HEK293T (cell line): ENCODE measurements at regions not wholly inside any gene's neighbourhood (a gene's known extent, or its start where the extent isn't known, plus 50 kb on each side); places are given as distances from the start of the nearest gene placed in this dataset.

Experiments
- CTCF ChIA-PET: fragments of 350-600 bp; formaldehyde crosslinking; extraction: SDS; loops from one replicate; lab custom pipeline; 2021; ENCODE audit warnings: antibody characterized with exemption, inconsistent platforms; lab: Yijun Ruan, JAX
- POLR2A ChIA-PET: fragments of 350-600 bp; formaldehyde crosslinking; extraction: SDS; loops from one replicate; lab custom pipeline; 2020; ENCODE audit warnings: antibody characterized with exemption, inconsistent platforms; lab: Yijun Ruan, JAX
- DNase-seq: peaks from one replicate; pipeline ENCODE4 v3.0.0; 2012; ENCODE audit warnings: mixed read lengths; ENCODE audit errors: extremely low spot score
- ARNT ChIP-seq: fragments of 450-650 bp; IDR thresholded peaks from 2 replicates; pipeline ENCODE4 v1.6.1; 2017; ENCODE audit warnings: mild to moderate bottlenecking
- BHLHE40 ChIP-seq: fragments of 450-650 bp; IDR thresholded peaks from 2 replicates; pipeline ENCODE4 v1.6.1; 2016; ENCODE audit warnings: mild to moderate bottlenecking, moderate library complexity, borderline replicate concordance
- CTBP1 ChIP-seq: fragments of 450-650 bp; IDR thresholded peaks from 2 replicates; pipeline ENCODE4 v1.6.1; 2016; ENCODE audit warnings: borderline replicate concordance
- ELF4 ChIP-seq: fragments of 450-650 bp; IDR thresholded peaks from 2 replicates; pipeline ENCODE4 v1.6.1; 2017; ENCODE audit warnings: antibody characterized with exemption
- FOXA1 ChIP-seq: fragments of 450-650 bp; IDR thresholded peaks from 2 replicates; pipeline ENCODE4 v1.6.1; 2016; ENCODE audit warnings: mild to moderate bottlenecking
- FOXK2 ChIP-seq: fragments of 450-650 bp; IDR thresholded peaks from 2 replicates; pipeline ENCODE4 v1.6.1; 2016; ENCODE audit warnings: mild to moderate bottlenecking
- FOXM1 ChIP-seq: fragments of 450-650 bp; IDR thresholded peaks from 2 replicates; pipeline ENCODE4 v1.6.1; 2017; ENCODE audit warnings: mild to moderate bottlenecking, borderline replicate concordance
- HDGF ChIP-seq: fragments of 450-650 bp; IDR thresholded peaks from 2 replicates; pipeline ENCODE4 v1.6.1; 2017; ENCODE audit warnings: antibody characterized with exemption, borderline replicate concordance
- L3MBTL2 ChIP-seq: fragments of 450-650 bp; conservative IDR thresholded peaks from 2 replicates; pipeline ENCODE4 v1.6.1; 2016; ENCODE audit warnings: mild to moderate bottlenecking
- LEF1 ChIP-seq: fragments of 450-650 bp; IDR thresholded peaks from 2 replicates; pipeline ENCODE4 v1.6.1; 2017; ENCODE audit warnings: mild to moderate bottlenecking, borderline replicate concordance
- NFRKB ChIP-seq: fragments of 450-650 bp; IDR thresholded peaks from 2 replicates; pipeline ENCODE4 v1.6.1; 2016; ENCODE audit warnings: mild to moderate bottlenecking, moderate library complexity
- SP1 ChIP-seq: fragments of 450-650 bp; IDR thresholded peaks from 2 replicates; pipeline ENCODE4 v1.6.1; 2017
- SUZ12 ChIP-seq: fragments of 450-650 bp; IDR thresholded peaks from 2 replicates; pipeline ENCODE4 v1.6.1; 2016; ENCODE audit warnings: mild to moderate bottlenecking
- TARDBP ChIP-seq: fragments of 450-650 bp; IDR thresholded peaks from 2 replicates; pipeline ENCODE4 v1.6.1; 2016
- ZNF384 ChIP-seq: fragments of 450-650 bp; IDR thresholded peaks from 2 replicates; pipeline ENCODE4 v1.6.1; 2016
- TF ChIP-seq, protein P1 (sequence below): fragments of 450-650 bp; IDR thresholded peaks from 2 replicates; pipeline ENCODE4 v1.6.1; 2016

DNA sequence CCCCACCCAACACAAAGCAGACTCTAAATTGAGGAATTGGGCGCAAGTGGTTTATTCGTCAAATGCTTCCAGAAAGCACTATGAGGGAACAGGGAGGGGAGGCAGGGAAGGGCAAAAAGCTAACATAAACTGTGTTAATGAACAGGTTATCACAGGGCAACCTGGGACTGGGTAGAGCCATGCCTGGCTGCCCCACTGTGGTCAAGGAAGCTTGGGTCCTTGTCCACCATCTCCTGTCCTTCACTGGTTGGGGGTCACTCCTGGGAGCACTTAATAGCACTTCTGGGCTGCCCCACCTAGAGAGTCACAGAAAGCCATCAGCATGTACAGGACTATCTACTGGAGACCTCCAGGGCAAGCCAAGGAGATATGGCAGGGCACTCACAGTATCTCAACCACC is 102.3 kb downstream of the LINC00237 start:
- no peak for DNase-seq
- ChIA-PET CTCF (no interaction called here), POLR2A (no interaction called here)
- TF ChIP-seq FOXK2 (no peak), SP1 (no peak), SUZ12 (no peak), FOXA1 (no peak), ZNF384 (no peak), ARNT (no peak), FOXM1 (no peak), L3MBTL2 (no peak), BHLHE40 (no peak), TARDBP (no peak), ELF4 (no peak), HDGF (no peak), LEF1 (no peak), CTBP1 (no peak), NFRKB (no peak)
- TF ChIP-seq, protein P1, sequence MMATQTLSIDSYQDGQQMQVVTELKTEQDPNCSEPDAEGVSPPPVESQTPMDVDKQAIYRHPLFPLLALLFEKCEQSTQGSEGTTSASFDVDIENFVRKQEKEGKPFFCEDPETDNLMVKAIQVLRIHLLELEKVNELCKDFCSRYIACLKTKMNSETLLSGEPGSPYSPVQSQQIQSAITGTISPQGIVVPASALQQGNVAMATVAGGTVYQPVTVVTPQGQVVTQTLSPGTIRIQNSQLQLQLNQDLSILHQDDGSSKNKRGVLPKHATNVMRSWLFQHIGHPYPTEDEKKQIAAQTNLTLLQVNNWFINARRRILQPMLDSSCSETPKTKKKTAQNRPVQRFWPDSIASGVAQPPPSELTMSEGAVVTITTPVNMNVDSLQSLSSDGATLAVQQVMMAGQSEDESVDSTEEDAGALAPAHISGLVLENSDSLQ = no peak

DNA sequence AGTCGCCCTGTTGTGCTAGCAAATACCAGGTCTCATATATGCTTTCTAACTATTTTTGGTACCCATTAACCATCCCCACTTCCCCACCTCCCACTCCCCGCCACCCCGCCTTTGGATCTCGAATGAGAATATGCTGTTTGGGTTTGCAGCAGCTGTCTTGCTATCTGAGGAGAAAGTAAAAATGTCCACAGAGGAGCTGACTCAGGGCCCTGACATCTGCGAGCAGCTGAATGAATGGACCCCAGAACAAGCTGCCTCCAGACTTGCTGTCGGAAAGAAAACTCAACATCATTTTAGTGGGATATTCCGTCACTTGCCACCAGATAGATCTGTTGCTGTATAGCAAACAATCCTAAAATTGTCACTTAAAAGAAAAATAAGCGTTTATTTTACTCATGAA is 103.7 kb downstream of the LINC00237 start:
- POLR2A ChIA-PET = no interaction called here
- DNase-seq = no peak
- TF ChIP-seq ARNT (no peak), FOXK2 (no peak)
- CTCF ChIA-PET = no interaction called here

DNA sequence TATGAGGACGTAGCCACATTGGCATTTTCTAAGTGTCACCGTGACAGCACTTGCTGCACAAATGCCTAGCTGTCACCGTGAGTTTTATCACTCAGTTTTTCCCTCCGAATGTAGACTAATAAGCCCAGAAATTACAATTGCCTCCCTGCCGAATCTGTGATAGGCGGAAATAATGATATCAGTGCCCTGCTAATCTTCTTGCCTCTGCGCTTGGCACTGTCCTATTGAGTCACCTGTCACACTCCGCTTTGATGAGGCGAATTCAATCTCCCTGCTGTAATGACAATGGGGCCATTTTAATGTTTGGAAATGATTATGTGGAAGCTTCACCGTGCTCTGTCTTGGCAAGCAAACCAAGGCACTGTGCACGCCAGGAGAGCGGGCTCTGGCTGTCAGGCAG is 112.8 kb downstream of the LINC00237 start:
- no peak for TF ChIP-seq ARNT
- TF ChIP-seq, protein P1 = no peak
- no peak for TF ChIP-seq L3MBTL2
- TF ChIP-seq SP1 = no peak
- no peak for TF ChIP-seq ELF4
- no peak for TF ChIP-seq CTBP1
- no peak for TF ChIP-seq ZNF384
- no peak for TF ChIP-seq HDGF
- TF ChIP-seq TARDBP = no peak
- TF ChIP-seq FOXM1 = no peak
- no peak for TF ChIP-seq LEF1
- TF ChIP-seq NFRKB = no peak
- TF ChIP-seq SUZ12 = no peak
- no peak for TF ChIP-seq FOXK2
- no peak for TF ChIP-seq FOXA1
- no peak for TF ChIP-seq BHLHE40
- no peak for DNase-seq
- CTCF ChIA-PET = no interaction called here
- POLR2A ChIA-PET = no interaction called here

DNA sequence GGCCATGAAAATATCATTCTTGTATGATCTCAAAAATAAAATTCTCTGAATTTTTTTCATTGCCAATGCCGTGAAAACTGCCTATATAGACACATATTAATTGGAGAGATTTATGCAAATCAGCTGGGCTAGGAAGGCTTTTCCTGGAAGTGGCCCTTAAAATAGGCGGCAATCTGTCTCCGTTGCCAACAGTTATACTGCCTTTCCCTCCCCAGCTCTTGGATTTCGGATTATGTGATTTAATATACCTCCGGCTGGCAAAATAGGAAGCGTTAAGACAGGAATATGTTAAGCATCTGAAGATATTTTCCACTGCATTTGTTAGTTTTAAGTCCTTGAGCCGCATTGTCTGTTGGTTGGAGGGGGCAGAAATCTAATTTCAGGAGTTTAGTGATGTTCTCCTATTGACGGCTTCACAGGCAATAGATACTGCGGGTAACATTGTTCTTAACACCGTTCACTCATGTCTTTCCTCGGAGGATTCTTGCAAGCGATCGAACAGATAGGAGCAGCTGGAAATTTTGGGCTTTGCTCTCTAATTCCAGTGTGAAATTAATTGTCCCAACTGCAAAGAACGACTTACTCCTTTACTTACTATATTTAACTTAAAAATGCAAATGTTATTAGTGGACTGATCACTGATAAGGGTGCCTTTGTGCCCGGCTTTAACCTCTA is 113.3 kb downstream of the LINC00237 start:
- TF ChIP-seq L3MBTL2 = no peak
- TF ChIP-seq FOXM1 = no peak
- TF ChIP-seq, protein P1 = no peak
- TF ChIP-seq CTBP1 = no peak
- no peak for TF ChIP-seq ARNT
- TF ChIP-seq TARDBP = no peak
- TF ChIP-seq LEF1 = no peak
- no peak for TF ChIP-seq ZNF384
- no peak for TF ChIP-seq NFRKB
- no peak for TF ChIP-seq FOXK2
- no peak for TF ChIP-seq ELF4
- no peak for TF ChIP-seq BHLHE40
- no peak for TF ChIP-seq SUZ12
- ChIA-PET CTCF (no interaction called here), POLR2A (no interaction called here)
- no peak for DNase-seq

DNA sequence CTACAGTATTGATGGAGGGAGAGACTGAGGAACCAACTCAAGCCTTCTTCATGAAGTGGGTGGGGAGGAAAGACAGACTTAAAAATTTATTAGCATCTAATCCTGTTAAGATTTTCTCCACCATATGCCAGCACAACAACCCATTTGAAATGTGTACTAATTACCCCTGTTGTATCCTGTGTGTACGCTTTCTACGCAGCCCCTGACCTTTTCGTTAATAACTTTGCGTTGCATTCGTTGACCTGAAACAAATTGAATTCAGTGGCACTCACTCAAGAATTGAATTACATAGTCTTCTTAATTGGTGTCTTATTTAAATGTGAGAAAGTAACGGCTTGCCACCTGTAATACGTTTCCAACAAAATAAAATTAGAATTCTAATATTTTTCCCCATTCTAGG is 113.9 kb downstream of the LINC00237 start:
- no peak for TF ChIP-seq NFRKB
- no peak for TF ChIP-seq HDGF
- TF ChIP-seq SUZ12 = no peak
- POLR2A ChIA-PET = no interaction called here
- DNase-seq = no peak
- CTCF ChIA-PET = no interaction called here

DNA sequence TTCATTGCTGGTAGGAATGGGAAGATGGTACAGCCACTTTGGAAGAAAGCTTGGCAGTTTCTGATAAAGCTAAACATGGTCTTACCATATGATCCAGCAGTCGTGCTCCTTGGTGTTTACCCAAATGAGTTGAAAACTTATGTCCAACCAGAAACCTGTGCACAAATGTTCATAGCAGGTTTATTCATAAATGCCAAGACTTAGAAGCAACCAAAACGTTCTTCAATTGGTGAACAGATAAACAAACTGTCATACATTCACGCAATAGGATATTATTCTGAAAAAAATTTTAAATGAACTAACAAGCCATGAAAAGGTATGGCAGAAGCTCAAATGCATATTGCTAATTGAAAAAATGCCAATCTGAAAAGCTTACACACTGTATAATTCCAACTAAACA is 117.1 kb downstream of the LINC00237 start:
- no peak for TF ChIP-seq HDGF
- no peak for TF ChIP-seq SUZ12
- no peak for TF ChIP-seq BHLHE40
- no peak for TF ChIP-seq NFRKB
- TF ChIP-seq CTBP1 = no peak
- no peak for TF ChIP-seq ZNF384
- TF ChIP-seq ELF4 = no peak
- TF ChIP-seq LEF1 = no peak
- TF ChIP-seq, protein P1 = no peak
- no peak for TF ChIP-seq SP1
- no peak for TF ChIP-seq FOXA1
- no peak for TF ChIP-seq ARNT
- no peak for TF ChIP-seq FOXK2
- no peak for TF ChIP-seq FOXM1
- no peak for TF ChIP-seq L3MBTL2
- TF ChIP-seq TARDBP = no peak
- no peak for DNase-seq
- POLR2A ChIA-PET = no interaction called here
- CTCF ChIA-PET = no interaction called here
